ENCODE measurements at regions not wholly inside any gene's neighbourhood (a gene's known extent, or its start where the extent isn't known, plus 50 kb on each side); places are given as distances from the start of the nearest gene placed in this dataset.

GRCh38 chr18:6591491-6591890, 138.0 kb upstream of the ARHGAP28 start:
- no peak for TF ChIP-seq CTCF (IDR thresholded peaks at IDR 0.05; ENCODE audit: poor library complexity)
- TF ChIP-seq EZH2 (IDR thresholded peaks at IDR 0.05; ENCODE audit: borderline replicate concordance), result no peak
- no peak for TF ChIP-seq EZH2phosphoT487 (IDR thresholded peaks at IDR 0.05; ENCODE audit: low read depth, severe bottlenecking, unreplicated experiment)
